ENCODE measurements at regions not wholly inside any gene's neighbourhood (a gene's known extent, or its start where the extent isn't known, plus 50 kb on each side); places are given as distances from the start of the nearest gene placed in this dataset.
A peak's percentile ranks its signal among the peaks of the same experiment; 100 is the strongest.
"Not testable (repeated sequence)": the region's sequence is repeated elsewhere in the genome, so short reads cannot be mapped to it uniquely, and the experiment has no call there.

DNA sequence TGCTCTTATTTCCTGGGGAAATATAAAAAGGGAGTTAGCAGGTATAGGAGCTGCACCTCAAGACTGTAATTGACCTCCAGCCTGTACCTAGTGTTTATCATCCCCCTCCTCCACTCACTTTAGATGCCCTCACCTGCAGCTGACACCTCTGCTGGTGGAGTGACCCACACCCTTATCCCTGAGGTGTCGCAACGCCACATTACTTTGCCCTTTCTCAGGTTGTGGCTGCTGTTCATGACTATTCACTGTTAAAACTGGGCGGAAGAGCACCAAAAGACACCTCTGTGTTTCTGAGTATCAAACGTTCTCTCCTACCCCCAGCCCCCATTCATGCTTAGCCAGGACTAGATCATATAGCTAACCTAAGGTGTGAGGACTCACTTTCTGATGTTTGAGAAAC lies 101.5 kb upstream of the ADAMTS3 start:
- Histone ChIP-seq H3K36me3 (ENCODE audit: control insufficient read depth, insufficient read depth, low read length) (no peaks in the 10 kb centered on the region), H3K27me3 (ENCODE audit: control insufficient read depth, insufficient read depth, low read length) (no peaks in the 10 kb centered on the region), H3K4me3 (ENCODE audit: low read depth, low read length) (no peak overlapping the region)
- FAIRE-seq (no peak), DNase-seq (ENCODE audit: low read depth) (no peak)
- TF ChIP-seq, protein P1, sequence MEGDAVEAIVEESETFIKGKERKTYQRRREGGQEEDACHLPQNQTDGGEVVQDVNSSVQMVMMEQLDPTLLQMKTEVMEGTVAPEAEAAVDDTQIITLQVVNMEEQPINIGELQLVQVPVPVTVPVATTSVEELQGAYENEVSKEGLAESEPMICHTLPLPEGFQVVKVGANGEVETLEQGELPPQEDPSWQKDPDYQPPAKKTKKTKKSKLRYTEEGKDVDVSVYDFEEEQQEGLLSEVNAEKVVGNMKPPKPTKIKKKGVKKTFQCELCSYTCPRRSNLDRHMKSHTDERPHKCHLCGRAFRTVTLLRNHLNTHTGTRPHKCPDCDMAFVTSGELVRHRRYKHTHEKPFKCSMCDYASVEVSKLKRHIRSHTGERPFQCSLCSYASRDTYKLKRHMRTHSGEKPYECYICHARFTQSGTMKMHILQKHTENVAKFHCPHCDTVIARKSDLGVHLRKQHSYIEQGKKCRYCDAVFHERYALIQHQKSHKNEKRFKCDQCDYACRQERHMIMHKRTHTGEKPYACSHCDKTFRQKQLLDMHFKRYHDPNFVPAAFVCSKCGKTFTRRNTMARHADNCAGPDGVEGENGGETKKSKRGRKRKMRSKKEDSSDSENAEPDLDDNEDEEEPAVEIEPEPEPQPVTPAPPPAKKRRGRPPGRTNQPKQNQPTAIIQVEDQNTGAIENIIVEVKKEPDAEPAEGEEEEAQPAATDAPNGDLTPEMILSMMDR (IDR thresholded peaks at IDR 0.05; ENCODE audit: insufficient read depth, low read length, severe bottlenecking), result no peak

DNA sequence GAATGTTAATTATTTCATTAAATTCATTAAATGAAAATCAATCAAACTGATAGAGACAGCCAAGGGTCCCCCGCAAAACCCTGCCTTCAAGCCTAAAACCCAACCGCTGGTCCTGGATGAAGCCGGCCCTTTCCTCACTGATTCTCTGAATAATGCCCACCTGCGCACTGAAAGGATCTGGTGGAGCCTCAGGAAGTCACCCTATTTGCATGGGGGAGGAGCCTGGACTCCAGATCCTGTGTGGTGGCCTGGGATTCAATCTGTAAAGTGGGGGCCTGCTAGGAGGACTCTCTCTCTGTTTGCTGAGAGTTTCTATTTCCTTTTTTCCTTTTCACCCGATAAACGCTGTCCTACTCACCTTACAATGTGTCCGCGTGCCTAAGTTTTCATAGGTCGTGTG lies 97.9 kb upstream of the ADAMTS3 start:
- FAIRE-seq (no peak), DNase-seq (ENCODE audit: low read depth) (no peak)
- TF ChIP-seq, protein P1 (IDR thresholded peaks at IDR 0.05; ENCODE audit: insufficient read depth, low read length, severe bottlenecking), result no peak
- Histone ChIP-seq H3K4me3 (ENCODE audit: low read depth, low read length) (no peak overlapping the region), H3K36me3 (ENCODE audit: control insufficient read depth, insufficient read depth, low read length) (no peaks in the 10 kb centered on the region), H3K27me3 (ENCODE audit: control insufficient read depth, insufficient read depth, low read length) (no peaks in the 10 kb centered on the region)

DNA sequence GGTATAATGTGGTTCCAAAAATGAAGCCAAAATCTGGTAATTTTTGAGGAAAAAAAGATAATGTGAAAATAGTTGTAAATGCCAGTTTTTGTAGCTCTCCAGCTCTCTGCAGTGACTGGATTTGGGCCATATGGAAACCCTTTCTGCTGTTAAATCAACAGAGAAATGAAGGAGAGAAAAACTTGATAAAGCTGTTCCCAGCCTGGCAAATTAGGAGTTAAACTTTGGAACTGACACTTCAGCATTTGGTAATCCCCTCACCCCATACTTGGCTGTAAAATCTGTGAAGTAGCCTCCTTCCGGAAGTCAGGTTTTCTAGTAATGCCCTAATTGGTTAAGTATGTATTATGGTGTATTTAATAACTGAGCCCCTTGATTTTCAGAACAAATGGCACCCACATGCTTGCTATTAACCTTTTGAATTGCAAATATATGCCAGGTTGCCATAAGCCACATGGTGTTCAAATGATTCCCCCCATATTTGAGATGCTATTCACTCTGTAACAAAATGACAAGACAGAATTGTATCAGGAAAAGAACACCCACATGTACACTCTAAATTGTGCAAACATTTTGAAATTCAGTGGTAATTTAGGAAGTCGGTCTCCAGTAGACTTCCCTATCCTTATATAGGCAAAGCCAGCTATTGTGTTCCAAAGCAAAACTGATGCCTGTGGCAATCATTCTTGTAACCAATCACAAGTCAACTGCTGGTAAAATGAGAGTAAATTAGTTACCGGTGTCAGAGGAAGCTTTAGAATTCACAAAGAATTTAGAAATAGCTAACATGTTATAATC lies 96.3 kb upstream of the ADAMTS3 start:
- FAIRE-seq, result no peak
- no peaks in the 10 kb centered on the region for H3K36me3 ChIP-seq (ENCODE audit: control insufficient read depth, insufficient read depth, low read length)
- no peak overlapping the region for H3K4me3 ChIP-seq (ENCODE audit: low read depth, low read length)
- no peak for DNase-seq (ENCODE audit: low read depth)
- TF ChIP-seq, protein P1 (IDR thresholded peaks at IDR 0.05; ENCODE audit: insufficient read depth, low read length, severe bottlenecking), result no peak
- no peaks in the 10 kb centered on the region for H3K27me3 ChIP-seq (ENCODE audit: control insufficient read depth, insufficient read depth, low read length)

DNA sequence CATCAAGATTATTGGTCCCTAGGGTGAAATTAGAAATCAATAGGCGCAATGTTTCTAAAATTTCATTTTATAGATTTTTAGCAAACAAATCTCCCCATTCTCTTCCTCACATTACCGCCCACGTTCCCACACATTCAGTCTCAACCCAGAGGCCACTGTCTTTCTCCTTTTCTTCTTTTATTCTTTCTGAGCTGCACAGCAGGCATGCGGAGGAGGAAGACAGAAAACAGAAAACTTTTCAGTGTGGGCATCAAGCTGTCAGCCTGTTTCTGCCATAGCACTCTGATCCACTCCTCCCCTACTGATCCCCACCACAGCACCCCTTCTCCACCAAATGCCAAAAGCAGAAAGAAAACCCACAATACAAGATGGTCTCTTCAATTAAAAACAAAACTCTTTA lies 94.8 kb upstream of the ADAMTS3 start:
- no peak for DNase-seq (ENCODE audit: low read depth)
- Histone ChIP-seq H3K4me3 (ENCODE audit: low read depth, low read length) (no peak overlapping the region), H3K27me3 (ENCODE audit: control insufficient read depth, insufficient read depth, low read length) (no peaks in the 10 kb centered on the region), H3K36me3 (ENCODE audit: control insufficient read depth, insufficient read depth, low read length) (no peaks in the 10 kb centered on the region)
- TF ChIP-seq, protein P1 (IDR thresholded peaks at IDR 0.05; ENCODE audit: insufficient read depth, low read length, severe bottlenecking), result no peak
- FAIRE-seq, result no peak

DNA sequence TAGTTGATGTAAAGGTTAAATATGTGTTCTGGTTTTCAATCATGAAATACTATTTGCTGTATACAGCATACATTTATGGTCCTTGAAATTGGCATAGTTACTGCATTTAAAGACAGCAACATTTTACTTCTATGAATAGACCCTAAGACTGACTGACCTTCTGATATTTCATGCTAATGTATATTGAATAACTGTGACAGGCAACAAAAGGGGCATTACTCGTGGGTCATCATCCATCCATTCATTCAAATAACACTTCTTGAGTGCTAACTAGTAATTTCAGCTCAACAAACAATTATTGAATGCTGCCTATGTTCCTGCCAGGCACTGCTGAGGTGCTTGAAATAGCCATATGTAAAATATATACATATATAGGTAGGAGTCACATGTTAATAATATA lies 92.8 kb upstream of the ADAMTS3 start:
- Histone ChIP-seq H3K36me3 (ENCODE audit: control insufficient read depth, insufficient read depth, low read length) (no peaks in the 10 kb centered on the region), H3K27me3 (ENCODE audit: control insufficient read depth, insufficient read depth, low read length) (no peaks in the 10 kb centered on the region), H3K4me3 (ENCODE audit: low read depth, low read length) (no peak overlapping the region)
- no peak for DNase-seq (ENCODE audit: low read depth)
- FAIRE-seq, result no peak
- TF ChIP-seq, protein P1 (IDR thresholded peaks at IDR 0.05; ENCODE audit: insufficient read depth, low read length, severe bottlenecking), result no peak

DNA sequence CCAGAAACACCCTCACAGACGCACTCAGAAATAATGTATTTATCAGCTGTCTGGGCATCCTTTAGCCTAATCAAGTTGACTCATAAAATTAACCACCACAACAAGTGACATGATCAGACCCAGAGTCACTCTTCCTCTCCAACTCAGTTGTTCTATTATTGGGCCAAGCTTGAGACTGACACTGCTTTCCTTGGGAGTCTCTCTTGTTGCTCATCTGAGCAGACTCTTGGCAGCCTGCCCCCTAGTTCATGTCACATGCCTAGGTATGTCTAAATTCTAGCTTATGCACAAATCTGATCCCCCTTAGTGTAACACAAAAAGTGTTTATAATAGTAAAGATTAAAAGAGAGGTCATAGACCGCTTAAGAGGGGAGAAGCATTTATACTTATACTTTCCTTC lies 72.6 kb upstream of the ADAMTS3 start:
- TF ChIP-seq, protein P1 (IDR thresholded peaks at IDR 0.05; ENCODE audit: insufficient read depth, low read length, severe bottlenecking), result no peak
- Histone ChIP-seq H3K27me3 (ENCODE audit: control insufficient read depth, insufficient read depth, low read length) (no peaks in the 10 kb centered on the region), H3K4me3 (ENCODE audit: low read depth, low read length) (no peak overlapping the region), H3K36me3 (ENCODE audit: control insufficient read depth, insufficient read depth, low read length) (no peaks in the 10 kb centered on the region)
- FAIRE-seq (no peak), DNase-seq (ENCODE audit: low read depth) (peak; percentile 23)

DNA sequence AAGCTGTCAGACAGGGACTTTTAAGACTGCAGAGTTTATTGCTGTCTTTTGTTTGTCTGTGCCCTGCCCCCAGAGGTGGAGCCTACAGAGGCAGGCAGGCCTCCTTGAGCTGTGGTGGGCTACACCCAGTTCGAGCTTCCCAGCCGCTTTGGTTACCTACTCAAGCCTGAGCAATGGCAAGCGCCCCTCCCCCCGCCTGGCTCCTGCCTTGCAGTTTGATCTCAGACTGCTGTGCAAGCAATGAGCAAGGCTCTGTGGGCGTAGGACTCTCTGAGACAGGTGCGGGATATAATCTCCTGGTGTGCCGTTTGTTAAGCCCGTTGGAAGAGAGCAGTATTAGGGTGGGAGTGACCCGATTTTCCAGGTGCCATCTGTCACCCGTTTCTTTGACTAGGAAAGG lies 67.8 kb upstream of the ADAMTS3 start:
- H3K4me3 ChIP-seq (ENCODE audit: low read depth, low read length); H3K36me3 ChIP-seq (ENCODE audit: control insufficient read depth, insufficient read depth, low read length); DNase-seq (ENCODE audit: low read depth); FAIRE-seq; H3K27me3 ChIP-seq (ENCODE audit: control insufficient read depth, insufficient read depth, low read length): not testable (repeated sequence)

DNA sequence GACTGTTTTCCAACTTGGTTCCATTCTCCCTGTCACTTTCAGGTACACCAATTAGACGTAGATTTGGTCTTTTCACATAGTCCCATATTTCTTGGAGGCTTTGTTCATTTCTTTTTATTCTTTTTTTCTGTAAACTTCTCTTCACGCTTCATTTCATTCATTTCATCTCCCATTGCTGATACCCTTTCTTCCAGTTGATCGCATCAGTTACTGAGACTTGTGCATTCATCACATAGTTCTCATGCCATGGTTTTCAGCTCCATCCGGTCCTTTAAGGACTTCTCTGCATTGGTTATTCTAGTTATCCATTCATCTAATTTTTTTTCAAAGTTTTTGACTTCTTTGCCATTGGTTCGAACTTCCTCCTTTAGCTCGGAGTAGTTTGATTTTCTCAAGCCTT lies 66.9 kb upstream of the ADAMTS3 start:
- H3K36me3 ChIP-seq (ENCODE audit: control insufficient read depth, insufficient read depth, low read length); H3K27me3 ChIP-seq (ENCODE audit: control insufficient read depth, insufficient read depth, low read length); H3K4me3 ChIP-seq (ENCODE audit: low read depth, low read length); FAIRE-seq; DNase-seq (ENCODE audit: low read depth): not testable (repeated sequence)

All from bronchial epithelial cell (primary cell).